Erythroblast (primary cell): ENCODE measurements at regions not wholly inside any gene's neighbourhood (a gene's known extent, or its start where the extent isn't known, plus 50 kb on each side); places are given as distances from the start of the nearest gene placed in this dataset.

ENCODE experiments used
- DNase-seq, 2 experiments: peaks; one replicate each; lab custom pipeline; 2025; lab: John Stamatoyannopoulos, UW
- GATA1 ChIP-seq: IDR thresholded peaks from 2 replicates; pipeline ENCODE4 v1.6.1; 2011; ENCODE audit warnings: low read depth, mild to moderate bottlenecking, control low read depth, low read length, moderate library complexity
- POLR2A ChIP-seq: IDR thresholded peaks from 2 replicates; pipeline ENCODE4 v1.6.1; 2011; ENCODE audit warnings: mild to moderate bottlenecking, low read length

- no peak for DNase-seq
- TF ChIP-seq POLR2A (no peak), GATA1 (no peak)
These were observed 741.3 kb downstream of the DOK5 start for GRCh38 chr20:55216525-55217242.

- TF ChIP-seq GATA1: no peak
- TF ChIP-seq POLR2A: no peak
- DNase-seq: no peak
These were observed 738.3 kb downstream of the DOK5 start for GRCh38 chr20:55213653-55214052.

GRCh38 chr20:55211481-55211880 lies 736.1 kb downstream of the DOK5 start:
- TF ChIP-seq POLR2A (no peak), GATA1 (no peak)
- DNase-seq: no peak

- no peak for DNase-seq
- TF ChIP-seq GATA1 (no peak), POLR2A (no peak)
These were observed 730.3 kb downstream of the DOK5 start for GRCh38 chr20:55205665-55206064.

GRCh38 chr20:55200317-55200716 lies 724.9 kb downstream of the DOK5 start:
- TF ChIP-seq GATA1: no peak
- no peak for TF ChIP-seq POLR2A
- no peak for DNase-seq

- DNase-seq: no peak
- no peak for TF ChIP-seq GATA1
- no peak for TF ChIP-seq POLR2A
These were observed 719.6 kb downstream of the DOK5 start for GRCh38 chr20:55194947-55195346.

- TF ChIP-seq POLR2A (no peak), GATA1 (no peak)
These were observed 710.8 kb downstream of the DOK5 start for GRCh38 chr20:55186228-55186627.

GRCh38 chr20:55175081-55175480 lies 699.7 kb downstream of the DOK5 start:
- DNase-seq: no peak
- TF ChIP-seq POLR2A: no peak
- TF ChIP-seq GATA1: no peak

More at GRCh38 chr20:55186228-55186627, 710.8 kb downstream of the DOK5 start:
- no peak for DNase-seq

- DNase-seq: no peak
- TF ChIP-seq GATA1 (no peak), POLR2A (no peak)
These were observed 699.2 kb downstream of the DOK5 start for GRCh38 chr20:55174635-55175034.

GRCh38 chr20:55174172-55174571 lies 698.8 kb downstream of the DOK5 start:
- no peak for DNase-seq
- TF ChIP-seq GATA1 (no peak), POLR2A (no peak)

- TF ChIP-seq GATA1 (no peak), POLR2A (no peak)
- no peak for DNase-seq
These were observed 698.2 kb downstream of the DOK5 start for GRCh38 chr20:55173601-55174000.

GRCh38 chr20:55172310-55173002 lies 697.1 kb downstream of the DOK5 start:
- TF ChIP-seq GATA1 (no peak), POLR2A (no peak)
- DNase-seq: no peak

- DNase-seq: peak in 1 of 2 experiments; percentile 0
- TF ChIP-seq GATA1 (no peak), POLR2A (no peak)
These were observed 690.7 kb downstream of the DOK5 start for GRCh38 chr20:55166063-55166462.

GRCh38 chr20:55160996-55161395 lies 685.6 kb downstream of the DOK5 start:
- no peak for DNase-seq
- no peak for TF ChIP-seq GATA1
- TF ChIP-seq POLR2A: no peak

- no peak for DNase-seq
- no peak for TF ChIP-seq GATA1
- no peak for TF ChIP-seq POLR2A
These were observed 684.6 kb downstream of the DOK5 start for GRCh38 chr20:55160037-55160436.
